Transverse colon (tissue), 4 donors: ENCODE measurements at regions not wholly inside any gene's neighbourhood (a gene's known extent, or its start where the extent isn't known, plus 50 kb on each side); places are given as distances from the start of the nearest gene placed in this dataset.

ENCODE experiments used
- EP300 ChIP-seq: sonication (generic); formaldehyde crosslinking; IDR thresholded peaks from one replicate; pipeline ENCODE4 v1.6.1; 2017; ENCODE audit warnings: antibody characterized with exemption, low read depth
- POLR2A ChIP-seq: fragments of 450-650 bp; IDR thresholded peaks from one replicate; pipeline ENCODE4 v1.6.1; 2016; ENCODE audit warnings: antibody characterized with exemption, mild to moderate bottlenecking, moderate library complexity
- POLR2AphosphoS5 ChIP-seq, 3 donors: sonication (generic); formaldehyde crosslinking; IDR thresholded peaks; one replicate each; pipeline ENCODE4 v1.6.1; 2016; ENCODE audit warnings: antibody characterized with exemption in 3 of 3
- TF ChIP-seq, protein P1 (sequence below), 5 experiments: fragments of 200-600 bp in 3 of 5; fragments of 450-650 bp in 2 of 5; sonication (generic) in 3 of 5; IDR thresholded peaks; 1 replicate in 2 of 5; 2 replicates in 3 of 5; pipeline ENCODE4 v1.5.1; 2016 to 2017; ENCODE audit warnings: antibody characterized with exemption in 5 of 5, inconsistent platforms in 3 of 5, mild to moderate bottlenecking in 2 of 5, moderate library complexity in 1 of 5

DNA sequence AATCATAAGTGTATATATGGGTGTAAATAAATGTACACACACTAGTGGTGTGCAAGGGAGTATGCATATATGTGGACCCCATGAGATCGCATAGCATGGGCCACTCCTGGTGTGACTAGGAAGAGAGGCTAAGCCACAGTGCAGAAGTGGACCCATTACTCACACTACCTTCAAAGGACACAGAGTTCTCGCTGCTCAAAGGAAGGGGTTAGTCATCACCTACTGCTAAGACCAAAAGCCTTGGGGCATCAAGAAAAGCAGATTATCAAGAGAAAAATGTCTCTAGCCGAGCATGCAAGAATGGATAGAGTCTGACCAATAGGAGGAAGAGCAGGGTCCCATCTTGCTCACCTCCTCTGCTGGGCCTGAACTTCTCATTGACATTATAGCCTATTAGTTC, 195.5 kb downstream of the MAFB start:
- TF ChIP-seq, protein P1, sequence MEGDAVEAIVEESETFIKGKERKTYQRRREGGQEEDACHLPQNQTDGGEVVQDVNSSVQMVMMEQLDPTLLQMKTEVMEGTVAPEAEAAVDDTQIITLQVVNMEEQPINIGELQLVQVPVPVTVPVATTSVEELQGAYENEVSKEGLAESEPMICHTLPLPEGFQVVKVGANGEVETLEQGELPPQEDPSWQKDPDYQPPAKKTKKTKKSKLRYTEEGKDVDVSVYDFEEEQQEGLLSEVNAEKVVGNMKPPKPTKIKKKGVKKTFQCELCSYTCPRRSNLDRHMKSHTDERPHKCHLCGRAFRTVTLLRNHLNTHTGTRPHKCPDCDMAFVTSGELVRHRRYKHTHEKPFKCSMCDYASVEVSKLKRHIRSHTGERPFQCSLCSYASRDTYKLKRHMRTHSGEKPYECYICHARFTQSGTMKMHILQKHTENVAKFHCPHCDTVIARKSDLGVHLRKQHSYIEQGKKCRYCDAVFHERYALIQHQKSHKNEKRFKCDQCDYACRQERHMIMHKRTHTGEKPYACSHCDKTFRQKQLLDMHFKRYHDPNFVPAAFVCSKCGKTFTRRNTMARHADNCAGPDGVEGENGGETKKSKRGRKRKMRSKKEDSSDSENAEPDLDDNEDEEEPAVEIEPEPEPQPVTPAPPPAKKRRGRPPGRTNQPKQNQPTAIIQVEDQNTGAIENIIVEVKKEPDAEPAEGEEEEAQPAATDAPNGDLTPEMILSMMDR (IDR thresholded peaks at IDR 0.05) = no peak
- TF ChIP-seq POLR2AphosphoS5 (IDR thresholded peaks at IDR 0.05) = no peak
- TF ChIP-seq POLR2A = no peak
- TF ChIP-seq EP300 = no peak
